NCI-H82 treated with DMSO at 0.1 percent for 48 hours (cell line): ENCODE measurements at regions not wholly inside any gene's neighbourhood (a gene's known extent, or its start where the extent isn't known, plus 50 kb on each side); places are given as distances from the start of the nearest gene placed in this dataset.

Experiments
- DNase-seq: peaks from one replicate; lab custom pipeline; 2025; ENCODE audit not compliant: unreplicated experiment; lab: John Stamatoyannopoulos, UW

DNA sequence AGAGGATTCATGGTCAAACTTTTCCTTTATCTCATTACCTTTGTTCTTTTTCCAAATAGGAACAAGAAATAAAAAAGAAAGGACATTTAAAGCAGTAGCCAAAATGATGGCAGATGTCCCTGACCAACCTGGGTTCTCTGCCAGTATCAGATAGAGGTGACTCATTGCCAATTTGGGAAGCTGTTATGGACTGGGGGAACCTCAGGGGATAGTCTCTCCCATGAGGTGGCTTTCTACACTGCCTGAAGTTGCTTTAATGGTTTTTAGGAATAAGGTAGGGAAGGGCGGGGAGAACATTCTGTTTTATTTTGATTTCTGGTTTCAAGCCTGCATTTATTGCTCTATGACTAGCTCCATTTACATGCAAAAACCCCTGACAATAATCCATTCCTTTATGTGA lies 457.9 kb upstream of the TPK1 start:
- no peak for DNase-seq

DNA sequence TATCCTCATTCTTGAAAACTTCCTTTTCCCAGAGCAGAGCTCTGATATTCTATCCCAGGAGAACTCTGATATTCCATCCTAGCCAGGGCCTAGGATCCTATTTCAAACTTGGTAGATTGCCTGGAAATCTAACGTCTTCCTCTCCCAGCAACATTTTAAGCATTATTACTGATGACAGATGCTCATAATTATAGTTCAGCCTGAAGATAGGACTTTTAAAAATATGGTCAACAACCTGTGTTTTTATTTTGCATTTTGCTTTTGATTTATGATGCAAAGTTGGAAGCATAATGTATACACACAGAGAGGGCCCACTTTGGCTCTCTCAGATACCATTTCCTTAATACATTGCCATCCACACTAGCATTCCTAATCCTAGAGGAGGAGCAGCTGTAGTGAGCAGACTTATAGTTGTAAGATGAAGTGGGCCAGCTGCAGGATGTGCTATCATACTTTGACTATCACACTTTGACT lies 457.4 kb upstream of the TPK1 start:
- DNase-seq, result no peak

DNA sequence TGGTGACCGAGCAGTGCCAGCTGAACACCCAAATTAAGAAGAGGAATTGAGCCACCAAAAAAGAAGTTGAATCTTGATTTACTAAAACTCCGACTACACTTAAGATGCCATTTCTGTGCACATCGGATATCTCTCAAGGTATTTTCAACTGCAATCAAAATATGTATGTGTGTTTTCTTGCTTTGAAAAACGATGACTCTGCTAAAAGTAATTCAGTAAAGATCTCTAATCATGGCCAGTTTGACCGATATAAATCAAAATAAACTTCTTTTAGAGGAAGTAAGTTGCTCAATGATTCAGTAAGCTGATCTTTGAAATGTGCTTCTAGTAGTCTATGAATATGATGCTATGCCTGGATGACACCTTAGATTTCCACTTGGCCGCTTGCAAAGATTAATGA lies 453.5 kb upstream of the TPK1 start:
- DNase-seq, result no peak

DNA sequence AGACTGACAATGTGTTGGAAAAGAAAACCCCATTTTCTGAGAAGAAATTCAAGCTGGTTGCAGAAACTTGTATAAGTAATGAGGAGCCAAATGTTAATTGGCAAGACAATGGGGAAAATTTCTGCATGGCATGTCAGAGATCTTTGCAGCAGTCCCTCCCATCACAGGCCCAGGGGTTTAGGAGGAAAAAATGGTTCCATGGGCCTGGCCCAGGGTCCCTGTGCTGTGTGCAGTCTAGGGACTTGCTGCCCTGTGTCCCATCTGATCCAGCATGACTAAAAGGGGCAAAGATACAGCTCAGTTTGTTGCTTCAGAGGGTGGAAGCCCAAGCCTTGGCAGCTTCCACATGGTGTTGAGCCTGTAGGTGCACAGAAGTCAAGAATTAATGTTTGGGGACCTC lies 440.3 kb upstream of the TPK1 start:
- no peak for DNase-seq

GRCh38 chr7:145269418-145270161 lies 433.7 kb upstream of the TPK1 start:
- DNase-seq, result no peak

DNA sequence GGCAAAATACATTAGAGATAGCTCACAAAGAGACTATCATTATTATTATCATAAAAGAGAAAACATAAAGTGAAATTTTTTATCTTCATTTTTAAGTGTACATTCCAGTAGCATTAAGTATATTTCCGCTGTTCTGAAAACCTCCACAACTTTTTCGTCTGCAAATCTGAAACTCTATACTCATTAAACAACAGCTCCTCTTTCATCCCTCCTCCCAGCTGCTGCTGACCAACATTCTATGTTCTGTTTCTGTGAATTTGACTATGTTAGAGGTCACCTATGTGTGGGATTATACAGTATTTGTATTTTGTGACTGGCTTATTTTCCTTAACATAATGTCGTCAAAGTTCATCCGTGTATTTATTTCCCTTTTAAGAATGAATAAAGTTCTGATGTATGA lies 429.3 kb upstream of the TPK1 start:
- no peak for DNase-seq

- no peak for DNase-seq
Observed at GRCh38 chr7:145263886-145264285, 428.0 kb upstream of the TPK1 start.

GRCh38 chr7:145252031-145252430 lies 416.2 kb upstream of the TPK1 start:
- no peak for DNase-seq

DNA sequence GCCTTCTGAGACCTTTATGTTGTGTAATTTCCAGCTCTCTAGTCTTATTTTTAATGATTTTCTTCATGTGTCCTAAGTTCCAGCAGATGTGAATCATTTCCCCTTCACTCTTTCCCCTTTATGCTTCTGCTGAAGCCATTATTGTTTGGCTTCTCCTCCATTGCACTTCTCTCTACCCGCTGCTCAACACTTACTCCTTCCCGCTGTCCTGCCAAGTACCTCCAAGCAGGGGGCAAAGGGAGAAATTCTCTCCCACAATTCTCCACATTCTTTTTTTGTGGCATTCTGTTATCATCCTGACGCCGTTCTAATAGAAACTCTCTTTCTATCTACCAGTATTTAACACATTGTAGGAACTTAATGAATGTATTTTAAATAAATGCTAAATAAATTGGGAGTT lies 388.9 kb upstream of the TPK1 start:
- no peak for DNase-seq

DNA sequence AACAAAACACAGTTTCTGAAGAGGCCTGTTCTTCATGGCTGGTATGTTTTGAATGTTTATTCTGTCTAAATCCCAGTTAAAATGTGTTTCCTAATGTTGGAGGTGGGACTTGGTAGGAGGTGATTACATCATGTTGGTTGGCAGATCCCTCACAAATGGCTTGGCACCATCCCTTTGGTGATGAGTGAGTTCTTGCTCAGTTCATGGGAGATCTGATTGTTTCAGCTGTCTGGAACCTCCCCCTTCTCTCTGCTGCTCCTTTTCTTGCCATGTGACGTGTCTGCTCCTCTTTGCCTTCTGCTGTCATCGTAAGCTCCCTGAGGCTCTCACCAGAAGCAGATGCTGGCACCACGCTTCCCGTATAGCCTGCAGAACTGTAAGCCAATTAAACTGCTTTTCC lies 383.6 kb upstream of the TPK1 start:
- DNase-seq, result no peak

DNA sequence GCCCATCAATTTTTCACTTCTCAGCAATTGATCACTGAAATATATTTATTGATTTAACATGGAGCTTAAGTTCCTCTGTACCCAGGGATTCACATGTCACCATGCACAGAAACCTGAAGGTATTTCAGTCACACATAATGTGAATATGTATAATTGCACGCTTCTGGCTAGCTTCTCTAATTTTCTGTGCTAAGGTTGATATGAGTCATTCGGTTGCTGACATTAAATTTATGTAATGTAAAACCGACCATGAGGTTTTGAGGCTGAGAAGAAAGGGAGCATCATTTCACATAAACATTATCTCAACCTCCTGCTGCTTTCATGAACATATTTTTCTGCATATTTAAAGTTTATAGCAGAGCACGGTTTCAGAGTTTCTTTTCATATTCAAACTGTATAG lies 381.0 kb upstream of the TPK1 start:
- no peak for DNase-seq

DNA sequence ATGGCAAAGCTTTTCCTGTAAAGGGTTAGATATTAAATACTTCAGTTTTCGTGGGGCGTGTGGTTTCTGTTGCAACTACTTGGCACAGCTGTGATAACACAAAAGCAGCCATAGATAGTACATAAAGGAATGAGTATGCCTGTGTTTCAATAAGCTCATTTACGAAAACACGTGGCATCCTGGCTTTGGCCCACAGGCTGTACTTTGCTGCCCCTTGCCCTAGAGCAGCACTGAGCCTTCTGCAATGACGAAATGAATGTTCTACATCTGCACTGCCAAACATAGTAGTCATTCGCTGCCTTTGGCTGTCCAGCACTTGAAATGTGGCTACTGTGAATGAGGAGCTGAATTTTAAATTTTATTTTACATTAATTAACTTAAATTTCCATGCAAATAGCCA lies 376.2 kb upstream of the TPK1 start:
- DNase-seq, result no peak

DNA sequence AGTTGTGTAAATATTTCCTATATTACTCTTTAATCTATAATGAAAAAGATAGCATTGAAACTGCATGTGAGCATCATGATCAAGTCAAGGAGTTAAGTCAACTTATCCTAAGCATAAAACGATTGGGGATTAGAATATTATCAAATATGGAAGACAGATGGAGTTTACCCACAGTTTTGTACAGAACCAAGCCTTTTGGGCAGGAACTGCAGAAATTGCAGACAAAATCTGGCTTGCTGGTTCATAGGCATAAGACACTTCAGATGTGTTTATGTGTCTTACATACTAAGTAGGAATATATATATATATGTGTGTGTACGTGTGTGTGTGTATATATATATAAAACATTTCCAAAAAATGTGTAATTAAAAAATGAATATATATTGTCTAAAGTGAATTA lies 375.4 kb upstream of the TPK1 start:
- no peak for DNase-seq

- no peak for DNase-seq
Observed at GRCh38 chr7:145193951-145194350, 358.1 kb upstream of the TPK1 start.

- no peak for DNase-seq
Observed at GRCh38 chr7:145184956-145185355, 349.1 kb upstream of the TPK1 start.

- DNase-seq, result no peak
Observed at GRCh38 chr7:145183069-145183468, 347.2 kb upstream of the TPK1 start.

DNA sequence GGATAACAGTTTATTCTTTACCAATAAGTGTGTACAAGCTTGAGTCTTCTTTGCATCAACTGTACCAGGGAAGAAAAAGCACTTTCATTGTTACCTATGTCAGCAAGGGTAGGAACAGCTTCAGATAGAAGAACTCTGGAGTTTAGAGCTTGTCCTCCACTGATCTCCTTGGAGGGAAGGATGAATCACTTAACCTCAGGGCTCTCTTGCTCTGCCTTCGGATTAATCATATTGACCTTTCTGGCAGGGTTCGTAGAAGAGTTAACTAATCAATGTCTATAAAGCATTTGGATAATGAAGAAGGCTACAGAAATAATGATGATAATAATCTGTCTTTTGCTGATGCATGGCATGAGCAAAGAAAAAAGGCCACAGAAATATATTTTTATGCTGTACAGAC lies 339.5 kb upstream of the TPK1 start:
- no peak for DNase-seq

DNA sequence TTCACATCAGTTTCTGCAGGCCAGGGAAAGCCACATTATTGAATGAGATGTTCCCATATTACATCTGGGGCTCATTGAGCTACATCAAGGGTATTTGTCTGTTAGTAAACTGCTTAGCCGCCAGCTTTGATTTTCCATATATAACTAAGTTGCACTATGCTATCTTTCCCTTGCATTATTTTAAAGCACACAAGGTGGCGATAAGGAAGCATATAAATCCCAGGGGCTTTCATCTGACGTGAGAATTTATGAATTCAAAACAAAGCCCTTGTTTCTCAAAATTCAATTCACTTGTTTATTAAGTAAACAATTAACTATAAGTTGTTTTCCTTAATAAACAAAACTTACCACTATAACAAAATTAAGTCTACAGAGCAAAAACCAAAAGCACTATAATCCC lies 334.1 kb upstream of the TPK1 start:
- no peak for DNase-seq

DNA sequence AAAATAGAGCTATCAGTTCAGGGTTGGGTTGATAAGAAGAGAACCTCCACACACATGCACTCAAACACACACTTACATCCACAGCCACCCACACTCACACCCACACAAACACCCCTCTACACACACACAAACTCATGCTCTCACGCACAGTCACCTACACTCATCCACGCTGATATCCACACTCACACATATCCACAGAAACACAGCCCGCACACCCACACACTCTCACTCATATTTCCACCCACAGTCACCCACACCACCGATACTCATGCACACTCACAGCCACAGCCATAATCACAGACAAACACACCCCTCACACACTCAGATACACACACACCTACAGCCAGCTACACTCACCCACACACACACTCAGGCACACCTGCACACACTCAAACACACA lies 333.0 kb upstream of the TPK1 start:
- DNase-seq, result no peak

- no peak for DNase-seq
Observed at GRCh38 chr7:145168427-145168826, 332.6 kb upstream of the TPK1 start.

- no peak for DNase-seq
Observed at GRCh38 chr7:145156834-145157233, 321.0 kb upstream of the TPK1 start.

DNA sequence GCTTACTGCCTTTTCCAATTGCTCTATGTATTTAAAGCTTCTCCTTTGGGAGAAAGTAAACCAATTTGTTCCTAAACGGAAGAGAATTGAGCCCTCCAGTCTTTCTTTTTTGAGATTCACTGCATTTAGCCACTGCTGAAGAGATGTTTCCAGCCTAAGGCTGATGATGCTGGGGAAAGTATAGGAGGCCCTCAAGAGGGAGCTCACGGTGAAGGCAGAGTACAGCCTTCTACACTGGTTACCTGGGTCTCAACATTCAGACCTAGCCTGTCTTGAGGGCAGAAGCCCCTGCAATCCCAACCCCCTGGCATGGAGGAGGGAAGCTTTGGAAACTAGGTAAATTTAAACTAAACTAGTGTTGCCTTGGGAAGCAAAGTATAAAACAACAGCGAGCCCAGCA lies 316.7 kb upstream of the TPK1 start:
- DNase-seq, result no peak

- DNase-seq, result no peak
Observed at GRCh38 chr7:145151676-145152075, 315.8 kb upstream of the TPK1 start.
